ENCODE measurements at regions not wholly inside any gene's neighbourhood (a gene's known extent, or its start where the extent isn't known, plus 50 kb on each side); places are given as distances from the start of the nearest gene placed in this dataset.

DNA sequence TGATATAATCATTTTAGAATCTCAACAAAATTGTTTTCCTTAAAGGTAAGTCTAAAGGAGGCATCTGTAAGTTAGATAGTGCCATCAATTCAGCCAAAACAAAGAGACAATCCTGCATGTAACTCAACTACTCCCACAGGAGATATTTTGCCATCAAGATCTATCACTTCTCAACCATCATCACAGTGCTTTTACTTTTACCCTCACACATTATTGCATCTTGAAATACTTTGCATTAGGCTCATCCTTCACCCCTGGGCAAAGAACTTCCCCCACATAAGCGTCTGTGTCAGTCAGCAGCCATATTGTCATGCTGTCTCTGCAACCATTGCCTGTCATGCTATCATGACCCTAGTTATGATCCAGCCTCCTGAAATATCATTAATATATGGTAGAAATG, 54.9 kb upstream of the NLGN1 start:
- TF ChIP-seq, protein P1, sequence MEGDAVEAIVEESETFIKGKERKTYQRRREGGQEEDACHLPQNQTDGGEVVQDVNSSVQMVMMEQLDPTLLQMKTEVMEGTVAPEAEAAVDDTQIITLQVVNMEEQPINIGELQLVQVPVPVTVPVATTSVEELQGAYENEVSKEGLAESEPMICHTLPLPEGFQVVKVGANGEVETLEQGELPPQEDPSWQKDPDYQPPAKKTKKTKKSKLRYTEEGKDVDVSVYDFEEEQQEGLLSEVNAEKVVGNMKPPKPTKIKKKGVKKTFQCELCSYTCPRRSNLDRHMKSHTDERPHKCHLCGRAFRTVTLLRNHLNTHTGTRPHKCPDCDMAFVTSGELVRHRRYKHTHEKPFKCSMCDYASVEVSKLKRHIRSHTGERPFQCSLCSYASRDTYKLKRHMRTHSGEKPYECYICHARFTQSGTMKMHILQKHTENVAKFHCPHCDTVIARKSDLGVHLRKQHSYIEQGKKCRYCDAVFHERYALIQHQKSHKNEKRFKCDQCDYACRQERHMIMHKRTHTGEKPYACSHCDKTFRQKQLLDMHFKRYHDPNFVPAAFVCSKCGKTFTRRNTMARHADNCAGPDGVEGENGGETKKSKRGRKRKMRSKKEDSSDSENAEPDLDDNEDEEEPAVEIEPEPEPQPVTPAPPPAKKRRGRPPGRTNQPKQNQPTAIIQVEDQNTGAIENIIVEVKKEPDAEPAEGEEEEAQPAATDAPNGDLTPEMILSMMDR (IDR thresholded peaks at IDR 0.05; ENCODE audit: partially characterized antibody, unreplicated experiment): no peak
- H3K4me1 Mint-ChIP-seq (ENCODE audit: low read depth, unreplicated experiment): no peaks in the 10 kb centered on the region

DNA sequence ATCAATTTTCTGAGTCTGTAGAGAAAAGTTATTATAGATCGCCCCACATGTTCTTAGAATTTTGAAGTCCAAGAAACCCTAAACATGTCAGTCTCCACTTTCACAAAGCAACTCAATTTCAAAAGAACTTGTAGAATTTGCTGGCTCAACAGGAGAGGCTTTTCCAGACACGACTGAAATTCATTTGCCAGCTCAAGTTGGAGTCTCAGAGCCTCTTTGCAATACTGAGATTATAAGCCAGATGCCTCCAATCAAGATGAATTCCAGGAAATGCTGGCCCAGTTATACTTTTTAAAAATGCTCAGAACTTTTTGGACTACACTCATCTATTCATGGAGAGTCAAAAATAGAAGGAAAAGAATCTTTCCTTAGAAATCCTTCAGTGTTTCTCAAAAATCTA, 56.9 kb upstream of the NLGN1 start:
- H3K27ac Mint-ChIP-seq (ENCODE audit: unreplicated experiment): no peak overlapping the region
- no peaks in the 10 kb centered on the region for H3K4me1 Mint-ChIP-seq (ENCODE audit: low read depth, unreplicated experiment)
- H3K4me3 Mint-ChIP-seq (ENCODE audit: unreplicated experiment): no peak overlapping the region
- no peaks in the 10 kb centered on the region for H3K9me3 Mint-ChIP-seq (ENCODE audit: unreplicated experiment)
- H3K27me3 Mint-ChIP-seq (ENCODE audit: unreplicated experiment): no peaks in the 10 kb centered on the region
- DNase-seq: no peak
- TF ChIP-seq, protein P1 (IDR thresholded peaks at IDR 0.05; ENCODE audit: partially characterized antibody, unreplicated experiment): no peak
- no peaks in the 10 kb centered on the region for H3K36me3 Mint-ChIP-seq (ENCODE audit: unreplicated experiment)

More for the DNA sequence above, 54.9 kb upstream of the NLGN1 start:
- Mint-ChIP-seq H3K36me3 (ENCODE audit: unreplicated experiment) (no peaks in the 10 kb centered on the region), H3K4me3 (ENCODE audit: unreplicated experiment) (no peak overlapping the region), H3K9me3 (ENCODE audit: unreplicated experiment) (no peaks in the 10 kb centered on the region), H3K27me3 (ENCODE audit: unreplicated experiment) (no peaks in the 10 kb centered on the region), H3K27ac (ENCODE audit: unreplicated experiment) (no peak overlapping the region)
- no peak for DNase-seq

DNA sequence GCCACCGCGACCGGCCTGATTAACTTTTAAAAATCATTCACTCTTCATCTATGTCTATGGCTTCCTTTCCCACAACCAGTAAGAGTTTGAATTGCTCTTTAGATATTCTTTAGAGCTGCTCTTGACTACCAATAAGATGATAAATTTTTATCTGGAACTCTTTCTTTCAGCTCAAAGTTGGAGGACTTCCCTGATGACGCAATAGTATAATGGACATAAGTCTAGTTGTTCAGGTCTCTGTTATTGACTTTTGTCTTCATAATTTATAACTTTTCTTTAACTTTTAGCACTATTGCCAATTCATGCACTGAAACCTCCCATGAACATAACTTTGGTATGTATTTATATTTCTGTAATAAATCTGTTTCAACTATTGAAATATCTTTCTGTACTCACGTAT, 61.3 kb upstream of the NLGN1 start:
- Mint-ChIP-seq H3K9me3 (ENCODE audit: unreplicated experiment) (no peaks in the 10 kb centered on the region), H3K27ac (ENCODE audit: unreplicated experiment) (no peak overlapping the region), H3K36me3 (ENCODE audit: unreplicated experiment) (no peaks in the 10 kb centered on the region), H3K27me3 (ENCODE audit: unreplicated experiment) (no peaks in the 10 kb centered on the region), H3K4me1 (ENCODE audit: low read depth, unreplicated experiment) (no peaks in the 10 kb centered on the region), H3K4me3 (ENCODE audit: unreplicated experiment) (no peak overlapping the region)
- DNase-seq: no peak
- TF ChIP-seq, protein P1 (IDR thresholded peaks at IDR 0.05; ENCODE audit: partially characterized antibody, unreplicated experiment): no peak

DNA sequence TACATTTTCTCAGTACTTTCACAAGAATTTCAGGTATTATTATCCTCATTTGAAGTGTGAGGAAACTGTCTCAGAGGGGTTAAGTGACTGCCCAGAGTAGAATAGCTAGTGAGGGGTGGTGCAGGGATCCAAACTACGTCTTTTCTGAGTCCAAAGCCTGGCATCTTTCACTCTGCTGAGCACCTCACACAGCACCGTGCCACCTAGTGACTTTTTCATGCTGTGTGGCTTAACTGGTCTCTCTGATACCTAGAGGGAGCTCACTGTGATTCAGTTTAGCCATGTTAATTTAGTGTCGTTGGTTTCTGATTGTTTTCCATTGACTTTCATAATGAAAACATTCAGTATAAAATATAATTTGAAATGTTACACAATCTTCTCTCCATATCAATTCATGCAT, 91.4 kb upstream of the NLGN1 start:
- Mint-ChIP-seq H3K9me3 (ENCODE audit: unreplicated experiment) (peaks cover 2% of the 10 kb centered on the region), H3K36me3 (ENCODE audit: unreplicated experiment) (no peaks in the 10 kb centered on the region), H3K4me3 (ENCODE audit: unreplicated experiment) (no peak overlapping the region), H3K27ac (ENCODE audit: unreplicated experiment) (no peak overlapping the region), H3K4me1 (ENCODE audit: low read depth, unreplicated experiment) (no peaks in the 10 kb centered on the region), H3K27me3 (ENCODE audit: unreplicated experiment) (no peaks in the 10 kb centered on the region)
- TF ChIP-seq, protein P1 (IDR thresholded peaks at IDR 0.05; ENCODE audit: partially characterized antibody, unreplicated experiment): no peak
- DNase-seq: no peak

DNA sequence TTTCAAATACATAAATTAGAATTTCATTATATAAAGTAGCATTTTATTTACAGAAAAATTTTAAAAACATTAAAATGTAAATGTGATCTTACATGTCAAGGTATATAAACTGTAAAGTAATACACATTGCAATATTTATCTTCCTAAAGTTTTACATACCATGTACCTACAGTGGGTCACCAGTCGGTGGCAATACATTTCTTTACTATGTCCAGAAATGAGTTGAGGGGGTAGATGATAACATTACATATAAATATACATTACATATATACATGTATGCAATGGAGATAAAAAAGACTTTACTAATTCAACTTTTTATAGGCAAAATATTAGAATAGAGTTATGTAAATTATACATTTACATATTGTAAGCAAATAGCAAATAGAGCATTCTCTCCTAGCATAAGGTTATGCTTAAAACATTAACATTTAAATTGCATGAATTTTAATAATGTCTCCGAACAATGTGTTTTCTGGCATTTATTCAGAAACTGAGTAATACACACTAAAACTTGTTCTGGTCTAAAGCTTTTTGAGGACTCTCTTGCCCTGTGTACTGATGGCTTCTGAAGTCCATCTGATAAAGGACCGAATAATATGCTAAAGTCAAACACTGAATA, 93.3 kb upstream of the NLGN1 start:
- no peaks in the 10 kb centered on the region for H3K27me3 Mint-ChIP-seq (ENCODE audit: unreplicated experiment)
- H3K4me3 Mint-ChIP-seq (ENCODE audit: unreplicated experiment): no peak overlapping the region
- no peak for DNase-seq
- TF ChIP-seq, protein P1 (IDR thresholded peaks at IDR 0.05; ENCODE audit: partially characterized antibody, unreplicated experiment): no peak
- H3K4me1 Mint-ChIP-seq (ENCODE audit: low read depth, unreplicated experiment): no peaks in the 10 kb centered on the region
- H3K36me3 Mint-ChIP-seq (ENCODE audit: unreplicated experiment): no peaks in the 10 kb centered on the region
- no peak overlapping the region for H3K27ac Mint-ChIP-seq (ENCODE audit: unreplicated experiment)
- peaks cover 2% of the 10 kb centered on the region for H3K9me3 Mint-ChIP-seq (ENCODE audit: unreplicated experiment)

Data from glutamatergic neuron (in vitro differentiated cells).